Tibial nerve (tissue), 3 donors: ENCODE measurements at regions not wholly inside any gene's neighbourhood (a gene's known extent, or its start where the extent isn't known, plus 50 kb on each side); places are given as distances from the start of the nearest gene placed in this dataset.

Source experiments
- CTCF ChIP-seq, 5 experiments: fragments of 200-600 bp in 3 of 5; fragments of 450-650 bp in 2 of 5; sonication (generic) in 3 of 5; IDR thresholded peaks; one replicate each; pipeline ENCODE4 v1.5.1; 2016 to 2019; ENCODE audit warnings: antibody characterized with exemption in 5 of 5, mild to moderate bottlenecking in 3 of 5, moderate library complexity in 2 of 5
- POLR2A ChIP-seq, 2 donors: fragments of 450-650 bp; IDR thresholded peaks; one replicate each; pipeline ENCODE4 v1.6.1; 2017; ENCODE audit warnings: antibody characterized with exemption in 2 of 2, mild to moderate bottlenecking in 2 of 2, moderate library complexity in 2 of 2

GRCh38 chr2:59871830-59872229 lies 681.6 kb downstream of the BCL11A start:
- no peak for TF ChIP-seq CTCF (IDR thresholded peaks at IDR 0.05)
- TF ChIP-seq POLR2A (IDR thresholded peaks at IDR 0.05) = no peak
